Suppressor macrophage treated with lipopolysaccharide for 1 hour (primary cell): ENCODE measurements at regions not wholly inside any gene's neighbourhood (a gene's known extent, or its start where the extent isn't known, plus 50 kb on each side); places are given as distances from the start of the nearest gene placed in this dataset.

Experiments
- DNase-seq, 3 donors: peaks; one replicate each; pipeline ENCODE4 v3.0.0-alpha.2; 2020 to 2022

DNA sequence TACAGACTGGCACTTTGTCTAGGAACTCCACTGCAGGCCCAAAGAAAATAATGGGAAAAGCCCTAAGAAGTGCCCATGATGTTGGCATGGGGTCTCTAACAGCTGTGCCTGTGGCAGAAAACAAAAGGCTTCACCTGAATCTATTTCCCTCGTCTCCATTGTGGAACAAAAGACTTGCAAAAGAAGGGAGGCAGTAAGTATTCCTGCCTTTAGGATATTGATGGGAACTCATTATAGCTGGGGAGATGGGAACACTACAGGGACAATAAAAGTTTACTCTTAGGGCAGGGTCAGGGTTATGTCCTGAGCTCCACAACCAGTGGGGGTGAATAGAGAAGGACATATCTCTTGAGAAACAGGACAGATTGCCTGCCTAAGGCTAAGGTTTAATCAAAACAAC, 930.6 kb upstream of the EPHA6 start:
- DNase-seq = no peak

DNA sequence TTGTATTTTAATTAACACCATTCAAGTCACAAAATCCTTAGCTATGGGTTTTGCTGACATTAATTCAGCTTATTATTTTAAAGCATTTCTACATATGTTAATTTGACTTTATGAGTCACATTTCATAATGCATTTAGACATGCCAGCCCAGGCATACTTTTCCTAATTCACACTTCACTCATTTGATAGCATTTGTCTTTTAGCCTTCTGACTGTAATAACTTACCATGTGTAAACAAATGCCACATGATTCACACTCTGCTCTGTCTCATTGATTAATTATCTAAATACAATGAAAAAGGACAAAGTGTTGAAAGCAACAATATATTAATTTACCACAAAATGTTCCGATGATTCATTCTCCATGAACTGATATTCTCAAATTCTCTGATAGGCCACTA, 927.8 kb upstream of the EPHA6 start:
- no peak for DNase-seq

- no peak for DNase-seq
Observed at GRCh38 chr3:95887114-95887513, 927.3 kb upstream of the EPHA6 start.

GRCh38 chr3:95894820-95895219, 919.6 kb upstream of the EPHA6 start:
- no peak for DNase-seq

DNA sequence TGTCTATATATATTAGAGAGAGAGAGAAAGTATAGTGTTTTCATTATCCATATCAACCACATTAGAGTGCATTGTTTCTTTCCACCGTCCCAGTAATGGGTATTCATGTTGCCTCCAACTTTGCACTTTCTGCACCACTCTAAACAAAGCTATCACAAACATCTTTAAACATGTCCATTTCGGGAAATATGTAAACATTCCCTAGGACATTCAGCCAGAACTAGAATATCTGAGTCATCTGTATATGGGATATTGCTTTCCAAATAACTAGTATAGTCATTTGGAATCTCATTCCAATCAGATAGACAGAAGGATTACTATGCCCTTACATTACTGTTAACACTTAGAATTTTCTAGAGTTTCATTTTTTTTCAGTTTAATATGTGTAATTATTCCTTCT, 914.9 kb upstream of the EPHA6 start:
- DNase-seq = no peak

- DNase-seq = no peak
Observed at GRCh38 chr3:95899911-95900310, 914.5 kb upstream of the EPHA6 start.

GRCh38 chr3:95901948-95902347, 912.4 kb upstream of the EPHA6 start:
- DNase-seq = no peak

GRCh38 chr3:95905182-95905581, 909.2 kb upstream of the EPHA6 start:
- DNase-seq = no peak

GRCh38 chr3:95911767-95912166, 902.6 kb upstream of the EPHA6 start:
- no peak for DNase-seq

DNA sequence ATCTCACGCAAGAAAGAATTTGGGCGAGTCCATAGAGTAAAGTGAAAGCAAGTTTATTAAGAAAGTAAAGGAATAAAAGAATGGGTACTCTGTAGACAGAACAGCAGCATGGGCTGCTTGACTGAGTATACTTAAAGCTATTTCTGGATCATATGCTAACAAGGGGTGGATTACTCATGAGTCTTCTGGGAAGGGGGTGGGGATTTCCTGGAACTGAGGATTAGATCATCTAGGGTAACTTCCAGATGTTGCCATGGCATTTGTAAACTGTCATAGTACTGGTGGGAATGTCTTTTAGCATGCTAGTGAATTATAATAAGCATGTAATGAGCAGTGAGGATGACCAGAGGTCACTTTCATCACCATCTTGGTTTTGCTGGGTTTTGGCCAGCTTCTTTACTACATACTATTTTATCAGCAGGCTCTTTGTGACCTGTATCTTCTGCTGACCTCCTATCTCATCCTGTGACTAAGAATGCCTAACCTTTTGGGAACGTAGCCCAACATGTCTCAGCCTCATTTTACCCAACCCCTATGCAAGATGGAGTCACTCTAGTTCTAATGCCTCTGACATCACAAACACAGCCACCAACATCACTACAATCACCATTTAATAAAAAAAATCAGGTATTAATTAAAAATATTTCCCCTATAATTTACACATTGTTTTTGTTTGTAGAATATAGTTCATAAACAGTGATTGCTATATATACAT, 890.7 kb upstream of the EPHA6 start:
- DNase-seq = peak; percentile 1 to 32 (median 20)

- DNase-seq = no peak
Observed at GRCh38 chr3:95926904-95927501, 887.4 kb upstream of the EPHA6 start.

DNA sequence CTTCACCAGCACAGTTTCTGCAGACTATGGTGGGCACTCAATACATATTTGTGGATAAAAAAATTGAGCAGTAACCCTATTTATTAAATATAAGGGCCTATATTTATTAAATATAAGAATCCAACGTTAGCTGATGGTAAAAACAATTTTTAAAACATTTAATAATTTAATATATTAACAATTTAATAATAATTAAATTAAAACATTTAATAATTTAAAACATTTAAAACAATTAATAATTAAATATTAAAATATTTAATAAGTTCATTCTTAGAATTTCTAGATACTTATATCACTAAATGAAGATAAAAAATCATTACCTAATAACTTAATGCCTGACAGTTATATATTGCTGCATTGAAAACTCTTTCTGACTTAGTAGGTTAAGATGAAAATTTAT, 880.2 kb upstream of the EPHA6 start:
- DNase-seq = no peak

DNA sequence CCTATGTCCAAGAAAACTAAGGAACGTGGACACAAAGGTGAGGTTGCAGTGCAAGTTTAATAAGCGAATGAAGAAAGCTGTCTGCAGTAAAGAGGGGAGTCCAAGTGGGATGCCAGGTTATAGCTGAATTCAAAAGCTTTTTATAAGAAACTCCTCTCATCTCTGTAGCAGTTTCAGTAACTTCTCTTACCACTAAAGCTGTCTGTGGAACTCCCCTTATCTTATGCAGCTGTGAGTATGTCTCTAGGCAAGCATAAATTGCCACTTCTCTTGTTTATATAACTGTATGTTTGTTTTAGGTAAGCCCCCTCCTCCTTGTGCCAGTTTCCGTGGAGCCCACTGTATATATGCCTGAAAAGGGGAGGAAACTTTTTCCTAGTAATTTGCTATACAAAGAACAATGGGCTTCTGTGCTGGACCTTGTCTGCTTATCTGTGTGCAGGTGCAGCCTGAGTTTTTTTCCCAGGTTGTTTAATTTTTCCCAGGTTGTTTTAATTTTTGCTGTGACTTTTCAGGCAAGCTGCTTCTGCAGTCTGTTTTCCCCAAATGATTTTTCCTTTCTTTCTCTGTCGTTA, 875.1 kb upstream of the EPHA6 start:
- no peak for DNase-seq

- DNase-seq = no peak
Observed at GRCh38 chr3:95965704-95966336, 848.6 kb upstream of the EPHA6 start.

DNA sequence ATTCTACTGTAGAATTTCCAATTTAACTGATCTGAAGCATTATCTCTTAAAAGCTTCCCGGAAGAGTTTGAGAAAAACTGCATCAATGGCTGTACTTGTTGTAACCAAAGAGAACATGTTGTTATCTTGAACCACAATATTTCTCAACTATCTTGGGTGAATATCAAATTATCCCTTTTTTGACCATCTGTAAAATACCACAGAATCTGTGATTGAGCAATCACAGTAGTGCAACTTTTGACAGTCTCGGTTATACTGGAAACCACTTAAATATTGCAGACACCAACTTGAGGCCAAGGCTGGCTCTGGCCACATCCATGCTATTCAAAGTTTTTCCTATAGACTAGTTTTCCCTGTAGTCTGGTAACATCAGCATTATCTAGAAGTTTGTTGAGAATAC, 842.8 kb upstream of the EPHA6 start:
- no peak for DNase-seq

DNA sequence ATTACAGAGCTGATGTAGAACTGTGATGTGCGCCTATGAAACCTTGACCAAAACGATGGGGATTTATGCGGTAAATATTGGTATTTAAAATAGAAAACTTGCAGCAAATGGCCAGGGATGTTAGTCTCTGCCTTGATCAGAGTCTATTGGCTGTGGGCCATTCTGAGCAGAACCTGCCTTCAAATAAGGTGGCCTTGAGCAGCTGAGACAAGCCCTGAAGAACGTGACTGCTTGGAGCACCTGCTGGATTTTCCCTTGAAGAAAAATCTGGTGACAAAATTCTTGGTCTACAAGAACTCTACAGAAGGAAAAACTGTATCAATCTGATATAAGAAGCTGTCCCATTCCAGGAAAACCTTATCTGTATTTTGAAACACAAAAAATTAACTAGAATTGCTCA, 820.1 kb upstream of the EPHA6 start:
- no peak for DNase-seq

- DNase-seq = no peak
Observed at GRCh38 chr3:96000966-96001365, 813.4 kb upstream of the EPHA6 start.

DNA sequence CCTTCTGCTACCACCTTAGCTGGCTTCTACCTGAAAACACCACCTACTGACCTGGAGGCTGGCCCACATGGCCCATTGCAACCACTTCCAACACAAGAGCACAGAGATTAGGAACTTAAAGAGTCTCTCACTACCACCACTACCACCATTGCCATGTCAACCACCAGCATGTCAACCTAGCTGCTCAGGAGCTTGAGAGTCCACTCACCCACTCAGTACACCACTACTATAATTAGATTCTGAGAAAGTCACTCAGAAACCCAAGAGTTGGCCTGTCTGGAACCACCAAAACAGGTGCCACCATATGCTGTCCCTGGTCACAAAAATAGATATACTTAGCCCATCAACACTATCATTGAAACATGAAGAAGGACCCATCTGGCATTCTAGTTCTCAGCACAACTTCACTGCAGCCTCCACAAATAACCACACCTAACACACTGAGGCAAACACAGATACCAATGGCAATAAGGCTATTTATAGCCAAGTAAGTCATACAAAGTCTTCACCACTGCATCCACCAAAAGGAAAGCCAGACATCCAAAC, 806.7 kb upstream of the EPHA6 start:
- no peak for DNase-seq

- no peak for DNase-seq
Observed at GRCh38 chr3:96012939-96013338, 801.5 kb upstream of the EPHA6 start.

DNA sequence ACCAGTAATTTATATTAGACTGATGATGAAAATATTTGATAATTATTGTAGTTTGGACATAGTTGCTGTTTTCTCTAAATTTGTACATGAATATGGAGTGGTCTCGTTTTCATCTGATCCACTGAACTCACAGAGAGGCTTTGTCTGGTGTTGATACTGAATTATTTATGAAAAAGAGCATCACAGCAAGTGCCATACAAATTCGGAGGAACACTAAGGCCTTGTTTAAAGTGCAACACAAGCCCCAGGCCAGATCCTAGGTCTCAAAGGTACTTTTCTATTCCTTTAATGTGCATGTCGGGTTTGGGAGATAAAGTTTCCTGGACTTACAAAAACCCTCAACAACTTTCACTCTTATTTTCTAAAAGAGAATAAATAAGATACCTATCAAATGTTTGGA, 796.8 kb upstream of the EPHA6 start:
- no peak for DNase-seq

- DNase-seq = no peak
Observed at GRCh38 chr3:96022676-96023075, 791.7 kb upstream of the EPHA6 start.

DNA sequence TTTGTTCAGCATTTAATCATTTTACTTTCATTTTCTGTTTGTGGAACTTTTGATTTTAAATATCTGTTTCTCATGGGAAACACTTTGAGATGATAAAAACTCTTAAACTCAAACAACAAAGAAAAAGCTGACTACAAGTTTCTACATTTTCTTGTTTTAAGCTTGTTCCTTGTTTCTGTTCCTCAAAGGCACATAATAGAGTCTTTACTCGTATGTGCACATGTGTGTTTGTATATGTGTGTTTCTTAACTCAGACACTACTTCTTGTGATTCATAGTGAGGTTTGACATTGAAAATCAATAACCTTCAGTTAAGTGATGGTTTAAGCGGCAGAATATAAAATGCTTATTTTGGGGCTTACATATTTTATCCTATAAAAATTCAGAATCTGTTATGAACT, 786.7 kb upstream of the EPHA6 start:
- no peak for DNase-seq

GRCh38 chr3:96039632-96040031, 774.8 kb upstream of the EPHA6 start:
- no peak for DNase-seq

GRCh38 chr3:96059301-96059700, 755.1 kb upstream of the EPHA6 start:
- no peak for DNase-seq
